IPS-18a (cell line): ENCODE measurements at regions not wholly inside any gene's neighbourhood (a gene's known extent, or its start where the extent isn't known, plus 50 kb on each side); places are given as distances from the start of the nearest gene placed in this dataset.

Experiments
- H3K27ac ChIP-seq: one replicate; pipeline ENCODE4 v1.5.1; 2013; ENCODE audit warnings: low read length
- H3K27me3 ChIP-seq: one replicate; pipeline ENCODE4 v1.6.1; 2013; ENCODE audit warnings: mild to moderate bottlenecking, low read length; ENCODE audit not compliant: control insufficient read depth, insufficient read depth
- H3K36me3 ChIP-seq: one replicate; pipeline ENCODE4 v1.6.1; 2013; ENCODE audit warnings: low read depth, low read length; ENCODE audit not compliant: control insufficient read depth
- H3K4me1 ChIP-seq: one replicate; pipeline ENCODE4 v1.6.1; 2013; ENCODE audit warnings: low read depth, low read length; ENCODE audit not compliant: control insufficient read depth
- H3K4me3 ChIP-seq: one replicate; pipeline ENCODE4 v1.5.1; 2013; ENCODE audit warnings: low read length
- H3K9ac ChIP-seq: one replicate; pipeline ENCODE4 v1.6.1; 2013; ENCODE audit warnings: mild to moderate bottlenecking, low read length, moderate library complexity
- H3K9me3 ChIP-seq: one replicate; pipeline ENCODE4 v1.6.1; 2013; ENCODE audit warnings: low read depth, low read length; ENCODE audit not compliant: control insufficient read depth

GRCh38 chr5:92472981-92473566, 1090.0 kb upstream of the ARRDC3 start:
- Histone ChIP-seq H3K27me3 (no peaks in the 10 kb centered on the region), H3K9me3 (no peaks in the 10 kb centered on the region), H3K36me3 (no peaks in the 10 kb centered on the region), H3K9ac (no peak overlapping the region), H3K27ac (no peak overlapping the region), H3K4me1 (no peaks in the 10 kb centered on the region), H3K4me3 (no peak overlapping the region)

- H3K9me3 ChIP-seq, result no peaks in the 10 kb centered on the region
- no peak overlapping the region for H3K9ac ChIP-seq
- H3K27ac ChIP-seq, result no peak overlapping the region
- H3K36me3 ChIP-seq, result no peaks in the 10 kb centered on the region
- no peaks in the 10 kb centered on the region for H3K27me3 ChIP-seq
- no peaks in the 10 kb centered on the region for H3K4me1 ChIP-seq
- no peak overlapping the region for H3K4me3 ChIP-seq
These were observed 1088.7 kb upstream of the ARRDC3 start for GRCh38 chr5:92471861-92472260.

- Histone ChIP-seq H3K4me3 (no peak overlapping the region), H3K9ac (no peak overlapping the region), H3K27ac (no peak overlapping the region), H3K27me3 (no peaks in the 10 kb centered on the region), H3K4me1 (no peaks in the 10 kb centered on the region), H3K9me3 (no peaks in the 10 kb centered on the region), H3K36me3 (no peaks in the 10 kb centered on the region)
These were observed 1087.7 kb upstream of the ARRDC3 start for GRCh38 chr5:92470770-92471169.

- no peak overlapping the region for H3K9ac ChIP-seq
- no peaks in the 10 kb centered on the region for H3K36me3 ChIP-seq
- H3K9me3 ChIP-seq, result no peaks in the 10 kb centered on the region
- H3K27ac ChIP-seq, result no peak overlapping the region
- no peak overlapping the region for H3K4me3 ChIP-seq
- no peaks in the 10 kb centered on the region for H3K27me3 ChIP-seq
- no peaks in the 10 kb centered on the region for H3K4me1 ChIP-seq
These were observed 1085.2 kb upstream of the ARRDC3 start for GRCh38 chr5:92468295-92468694.

GRCh38 chr5:92467695-92468094, 1084.6 kb upstream of the ARRDC3 start:
- H3K9me3 ChIP-seq, result no peaks in the 10 kb centered on the region
- H3K36me3 ChIP-seq, result no peaks in the 10 kb centered on the region
- no peaks in the 10 kb centered on the region for H3K4me1 ChIP-seq
- no peak overlapping the region for H3K4me3 ChIP-seq
- no peak overlapping the region for H3K9ac ChIP-seq
- no peaks in the 10 kb centered on the region for H3K27me3 ChIP-seq
- H3K27ac ChIP-seq, result no peak overlapping the region

- H3K36me3 ChIP-seq, result no peaks in the 10 kb centered on the region
- H3K27ac ChIP-seq, result no peak overlapping the region
- H3K9ac ChIP-seq, result no peak overlapping the region
- no peaks in the 10 kb centered on the region for H3K27me3 ChIP-seq
- H3K4me3 ChIP-seq, result no peak overlapping the region
- H3K9me3 ChIP-seq, result no peaks in the 10 kb centered on the region
- no peaks in the 10 kb centered on the region for H3K4me1 ChIP-seq
These were observed 1077.4 kb upstream of the ARRDC3 start for GRCh38 chr5:92460505-92460904.

- Histone ChIP-seq H3K9me3 (no peaks in the 10 kb centered on the region), H3K4me1 (no peaks in the 10 kb centered on the region), H3K36me3 (no peaks in the 10 kb centered on the region), H3K27me3 (no peaks in the 10 kb centered on the region), H3K9ac (no peak overlapping the region), H3K4me3 (no peak overlapping the region), H3K27ac (no peak overlapping the region)
These were observed 1076.5 kb upstream of the ARRDC3 start for GRCh38 chr5:92459654-92460053.

GRCh38 chr5:92455011-92455410, 1071.9 kb upstream of the ARRDC3 start:
- Histone ChIP-seq H3K4me3 (no peak overlapping the region), H3K36me3 (no peaks in the 10 kb centered on the region), H3K9ac (no peak overlapping the region)

GRCh38 chr5:92444888-92445287, 1061.8 kb upstream of the ARRDC3 start:
- H3K27ac ChIP-seq, result no peak overlapping the region
- H3K4me1 ChIP-seq, result no peaks in the 10 kb centered on the region
- no peak overlapping the region for H3K4me3 ChIP-seq

More at GRCh38 chr5:92455011-92455410, 1071.9 kb upstream of the ARRDC3 start:
- H3K27ac ChIP-seq, result no peak overlapping the region
- H3K4me1 ChIP-seq, result no peaks in the 10 kb centered on the region
- H3K27me3 ChIP-seq, result no peaks in the 10 kb centered on the region
- no peaks in the 10 kb centered on the region for H3K9me3 ChIP-seq

GRCh38 chr5:92435781-92436180, 1052.7 kb upstream of the ARRDC3 start:
- no peaks in the 10 kb centered on the region for H3K36me3 ChIP-seq
- H3K9me3 ChIP-seq, result peaks cover 4% of the 10 kb centered on the region
- no peaks in the 10 kb centered on the region for H3K27me3 ChIP-seq
- H3K27ac ChIP-seq, result no peak overlapping the region
- H3K4me3 ChIP-seq, result no peak overlapping the region
- H3K4me1 ChIP-seq, result no peaks in the 10 kb centered on the region
- H3K9ac ChIP-seq, result no peak overlapping the region

More at GRCh38 chr5:92444888-92445287, 1061.8 kb upstream of the ARRDC3 start:
- H3K27me3 ChIP-seq, result no peaks in the 10 kb centered on the region
- no peaks in the 10 kb centered on the region for H3K36me3 ChIP-seq
- no peaks in the 10 kb centered on the region for H3K9me3 ChIP-seq
- H3K9ac ChIP-seq, result no peak overlapping the region

GRCh38 chr5:92429646-92430045, 1046.5 kb upstream of the ARRDC3 start:
- Histone ChIP-seq H3K36me3 (no peaks in the 10 kb centered on the region), H3K4me1 (no peaks in the 10 kb centered on the region), H3K9me3 (peaks cover 9% of the 10 kb centered on the region), H3K9ac (no peak overlapping the region), H3K4me3 (no peak overlapping the region), H3K27ac (no peak overlapping the region), H3K27me3 (no peaks in the 10 kb centered on the region)

GRCh38 chr5:92428415-92428814, 1045.3 kb upstream of the ARRDC3 start:
- Histone ChIP-seq H3K36me3 (no peaks in the 10 kb centered on the region), H3K4me1 (no peaks in the 10 kb centered on the region), H3K27ac (no peak overlapping the region), H3K9ac (no peak overlapping the region), H3K4me3 (no peak overlapping the region), H3K27me3 (no peaks in the 10 kb centered on the region), H3K9me3 (peaks cover 13% of the 10 kb centered on the region)
